SK-N-SH (cell line): ENCODE measurements at regions not wholly inside any gene's neighbourhood (a gene's known extent, or its start where the extent isn't known, plus 50 kb on each side); places are given as distances from the start of the nearest gene placed in this dataset.

Source experiments
- CTCF ChIA-PET: fragments of 300-600, 350-600 bp; formaldehyde crosslinking; extraction: SDS; loops from one replicate; lab custom pipeline; 2021; lab: Yijun Ruan, JAX
- POLR2A ChIA-PET: fragments of 350-600 bp; sonication (Branson Sonifier 250); formaldehyde crosslinking; extraction: SDS; loops from one replicate; lab custom pipeline; 2020; ENCODE audit warnings: antibody characterized with exemption, inconsistent platforms; lab: Yijun Ruan, JAX
- DNase-seq: peaks from one replicate; pipeline ENCODE4 v3.0.0; 2012
- H2AFZ ChIP-seq: fragments of 200-600 bp; sonication (generic); 2 replicates; pipeline ENCODE4 v1.8.1; 2016; ENCODE audit warnings: antibody characterized with exemption, mild to moderate bottlenecking, low read depth
- H3F3A ChIP-seq: fragments of 200-600 bp; sonication (generic); replicated peaks from 2 replicates; pipeline ENCODE3; 2016; ENCODE audit warnings: antibody characterized with exemption, mild to moderate bottlenecking; ENCODE audit not compliant: insufficient read depth
- H3K27ac ChIP-seq, 2 experiments: fragments of 200-500 bp in 1 of 2; fragments of 200-600 bp in 1 of 2; sonication (Bioruptor generic) in 1 of 2; sonication (generic), shearing (Covaris generic) in 1 of 2; 2 replicates each; pipeline versions ENCODE4 v1.5.1 to v1.6.1; 2014 to 2016; ENCODE audit warnings: low read depth in 2 of 2, inconsistent platforms in 1 of 2, low read length in 1 of 2, mild to moderate bottlenecking in 1 of 2, mixed read lengths in 1 of 2
- H3K27me3 ChIP-seq: fragments of 200-600 bp; sonication (generic), shearing (Covaris generic); 2 replicates; pipeline ENCODE4 v1.6.1; 2016; ENCODE audit warnings: mixed run types; ENCODE audit not compliant: insufficient read depth
- H3K36me3 ChIP-seq, 2 experiments: fragments of 200-500 bp in 1 of 2; fragments of 200-600 bp in 1 of 2; sonication (Bioruptor generic) in 1 of 2; sonication (generic) in 1 of 2; replicated peaks in 1 of 2; 2 replicates each; pipeline versions ENCODE3 to v1.5.1; 2014 to 2016; ENCODE audit warnings: low read length in 1 of 2, mild to moderate bottlenecking in 1 of 2; ENCODE audit not compliant: insufficient read depth in 2 of 2, control insufficient read depth in 1 of 2
- H3K4me1 ChIP-seq, 2 experiments: fragments of 200-500 bp in 1 of 2; fragments of 200-600 bp in 1 of 2; sonication (Bioruptor generic) in 1 of 2; sonication (generic), shearing (Covaris generic) in 1 of 2; 2 replicates each; pipeline versions ENCODE4 v1.5.1 to v1.6.1; 2014 to 2016; ENCODE audit warnings: low read depth in 1 of 2, low read length in 1 of 2, mixed run types in 1 of 2; ENCODE audit not compliant: insufficient read depth in 2 of 2, control insufficient read depth in 1 of 2
- H3K4me2 ChIP-seq: fragments of 200-600 bp; sonication (generic), shearing (Covaris generic); 2 replicates; pipeline ENCODE4 v1.6.1; 2017; ENCODE audit warnings: mixed run types
- H3K4me3 ChIP-seq, 2 experiments: fragments of 200-500 bp in 1 of 2; fragments of 200-600 bp in 1 of 2; sonication (Bioruptor generic) in 1 of 2; sonication (generic), shearing (Covaris generic) in 1 of 2; 2 replicates each; pipeline versions ENCODE4 v1.5.1 to v1.8.1; 2014 to 2016; ENCODE audit warnings: low read depth in 2 of 2, inconsistent platforms in 1 of 2, low read length in 1 of 2, mild to moderate bottlenecking in 1 of 2, mixed read lengths in 1 of 2, moderate library complexity in 1 of 2
- H3K79me2 ChIP-seq: fragments of 200-600 bp; sonication (generic); 2 replicates; pipeline ENCODE4 v1.8.1; 2017; ENCODE audit warnings: mild to moderate bottlenecking; ENCODE audit not compliant: insufficient read depth
- H3K9ac ChIP-seq: fragments of 200-600 bp; sonication (generic); 2 replicates; pipeline ENCODE4 v1.6.1; 2017; ENCODE audit warnings: mixed run types
- H3K9me2 ChIP-seq: fragments of 200-600 bp; sonication (generic); 2 replicates; pipeline ENCODE4 v1.6.1; 2017; ENCODE audit warnings: mixed run types
- H3K9me3 ChIP-seq: fragments of 200-600 bp; sonication (generic); 2 replicates; pipeline ENCODE4 v1.6.1; 2017; ENCODE audit warnings: mixed run types, mild to moderate bottlenecking, moderate library complexity
- H4K20me1 ChIP-seq: fragments of 200-600 bp; sonication (generic); 2 replicates; pipeline ENCODE4 v1.6.1; 2017; ENCODE audit warnings: mild to moderate bottlenecking, mixed run types; ENCODE audit not compliant: insufficient read depth
- CHD2 ChIP-seq: fragments of 150-350 bp; IDR thresholded peaks from 2 replicates; pipeline ENCODE4 v1.6.1; 2018; ENCODE audit warnings: low read length; ENCODE audit not compliant: partially characterized antibody
- ELF1 ChIP-seq: IDR thresholded peaks from 2 replicates; pipeline ENCODE4 v1.4.0; 2012
- EZH2phosphoT487 ChIP-seq: fragments of 200-600 bp; sonication (generic); IDR thresholded peaks from 2 replicates; pipeline ENCODE4 v1.6.1; 2017; ENCODE audit warnings: low read depth, mixed run types, mild to moderate bottlenecking, antibody characterized with exemption, moderate library complexity, borderline replicate concordance
- FOSL2 ChIP-seq: IDR thresholded peaks from 2 replicates; pipeline ENCODE4 v1.4.0; 2012; ENCODE audit warnings: low read depth, mild to moderate bottlenecking, moderate library complexity, borderline replicate concordance
- FOXJ3 ChIP-seq: sonication (generic); formaldehyde crosslinking; IDR thresholded peaks from 2 replicates; pipeline ENCODE4 v1.5.1; 2020; ENCODE audit warnings: mild to moderate bottlenecking, missing genetic modification reagents
- FOXM1 ChIP-seq: IDR thresholded peaks from 2 replicates; pipeline ENCODE4 v1.4.0; 2012; ENCODE audit warnings: low read depth, mild to moderate bottlenecking
- GABPA ChIP-seq: IDR thresholded peaks from 2 replicates; pipeline ENCODE4 v1.4.0; 2012; ENCODE audit warnings: low read depth, mild to moderate bottlenecking
- MXI1 ChIP-seq: IDR thresholded peaks from 2 replicates; pipeline ENCODE4 v1.6.1; 2012; ENCODE audit warnings: mild to moderate bottlenecking, low read depth, low read length, improper control_type of control experiment
- POLR2AphosphoS5 ChIP-seq: IDR thresholded peaks from 2 replicates; pipeline ENCODE4 v1.6.1; 2012; ENCODE audit warnings: low read depth, low read length
- RCOR1 ChIP-seq: fragments of 150-350 bp; IDR thresholded peaks from 2 replicates; pipeline ENCODE4 v1.6.1; 2017; ENCODE audit warnings: antibody characterized with exemption, low read length
- RFX5 ChIP-seq: IDR thresholded peaks from 2 replicates; pipeline ENCODE4 v1.6.1; 2012; ENCODE audit warnings: mild to moderate bottlenecking, improper control_type of control experiment, low read length
- RXRA ChIP-seq: IDR thresholded peaks from 2 replicates; pipeline ENCODE4 v1.4.0; 2012; ENCODE audit warnings: low read depth, mild to moderate bottlenecking, borderline replicate concordance
- SMC3 ChIP-seq: IDR thresholded peaks from 2 replicates; pipeline ENCODE4 v1.6.1; 2012; ENCODE audit warnings: low read depth, low read length, improper control_type of control experiment
- TAF1 ChIP-seq: IDR thresholded peaks from 2 replicates; pipeline ENCODE4 v1.6.1; 2012; ENCODE audit warnings: low read depth, mild to moderate bottlenecking, low read length, moderate library complexity, borderline replicate concordance
- TEAD4 ChIP-seq: IDR thresholded peaks from 2 replicates; pipeline ENCODE4 v1.4.0; 2012; ENCODE audit warnings: mild to moderate bottlenecking, borderline replicate concordance; ENCODE audit not compliant: insufficient read depth
- YY1 ChIP-seq: IDR thresholded peaks from 2 replicates; pipeline ENCODE4 v1.4.0; 2012; ENCODE audit warnings: low read depth, mild to moderate bottlenecking
- WGBS: methylation state at CpG from one replicate; pipeline ENCODE4 v1.1.6; 2017; ENCODE audit warnings: low lambda C conversion rate; 5-methylcytosine and 5-hydroxymethylcytosine counted together
- TF ChIP-seq, protein P1 (sequence below): fragments of 150-350 bp; IDR thresholded peaks from 2 replicates; pipeline ENCODE4 v1.6.1; 2016; ENCODE audit warnings: mild to moderate bottlenecking, low read depth, low read length
- TF ChIP-seq, protein P2 (sequence below): fragments of 200-600 bp; sonication (generic); IDR thresholded peaks from 2 replicates; pipeline ENCODE4 v1.6.1; 2017; ENCODE audit warnings: antibody characterized with exemption, mild to moderate bottlenecking, moderate library complexity
- TF ChIP-seq, protein P3 (sequence below): fragments of 150-350 bp; IDR thresholded peaks from 2 replicates; pipeline ENCODE4 v1.6.1; 2017; ENCODE audit warnings: antibody characterized with exemption, low read length, low read depth, borderline replicate concordance

DNA sequence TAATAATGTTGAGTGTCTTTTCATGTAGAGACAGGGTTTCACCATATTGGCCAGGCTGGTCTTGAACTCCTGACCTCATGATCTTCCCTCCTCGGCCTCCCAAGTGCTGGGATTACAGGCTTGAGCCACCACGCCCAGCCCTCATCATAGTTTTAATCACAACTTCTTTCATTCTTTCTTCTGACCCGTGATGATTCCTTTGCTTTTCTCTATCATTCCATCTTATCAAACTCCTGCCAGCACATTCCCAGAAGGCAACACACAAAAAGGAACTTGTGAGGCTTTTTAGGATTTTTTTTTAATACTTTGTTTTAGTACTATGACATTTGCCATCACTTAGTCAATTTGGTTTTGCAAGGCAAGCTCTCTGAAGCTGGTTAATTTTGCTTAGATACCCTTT lies 77.5 kb upstream of the MEOX2 start:
- H3K9ac ChIP-seq = no peak overlapping the region
- H3K4me2 ChIP-seq = no peak overlapping the region
- no peak overlapping the region for H2AFZ ChIP-seq
- H3K4me3 ChIP-seq = no peak overlapping the region
- no peaks in the 10 kb centered on the region for H3K36me3 ChIP-seq
- no peaks in the 10 kb centered on the region for H3K79me2 ChIP-seq
- POLR2A ChIA-PET = no interaction called here
- no peaks in the 10 kb centered on the region for H3F3A ChIP-seq
- H3K9me3 ChIP-seq = no peaks in the 10 kb centered on the region
- H3K27ac ChIP-seq = no peak overlapping the region
- H3K4me1 ChIP-seq = no peaks in the 10 kb centered on the region
- TF ChIP-seq FOSL2 = no peak
- TF ChIP-seq EZH2phosphoT487 = no peak
- TF ChIP-seq FOXJ3 (CRISPR knock-in tag) = no peak
- TF ChIP-seq, protein P1, sequence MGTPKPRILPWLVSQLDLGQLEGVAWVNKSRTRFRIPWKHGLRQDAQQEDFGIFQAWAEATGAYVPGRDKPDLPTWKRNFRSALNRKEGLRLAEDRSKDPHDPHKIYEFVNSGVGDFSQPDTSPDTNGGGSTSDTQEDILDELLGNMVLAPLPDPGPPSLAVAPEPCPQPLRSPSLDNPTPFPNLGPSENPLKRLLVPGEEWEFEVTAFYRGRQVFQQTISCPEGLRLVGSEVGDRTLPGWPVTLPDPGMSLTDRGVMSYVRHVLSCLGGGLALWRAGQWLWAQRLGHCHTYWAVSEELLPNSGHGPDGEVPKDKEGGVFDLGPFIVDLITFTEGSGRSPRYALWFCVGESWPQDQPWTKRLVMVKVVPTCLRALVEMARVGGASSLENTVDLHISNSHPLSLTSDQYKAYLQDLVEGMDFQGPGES = no peak
- TF ChIP-seq, protein P2, sequence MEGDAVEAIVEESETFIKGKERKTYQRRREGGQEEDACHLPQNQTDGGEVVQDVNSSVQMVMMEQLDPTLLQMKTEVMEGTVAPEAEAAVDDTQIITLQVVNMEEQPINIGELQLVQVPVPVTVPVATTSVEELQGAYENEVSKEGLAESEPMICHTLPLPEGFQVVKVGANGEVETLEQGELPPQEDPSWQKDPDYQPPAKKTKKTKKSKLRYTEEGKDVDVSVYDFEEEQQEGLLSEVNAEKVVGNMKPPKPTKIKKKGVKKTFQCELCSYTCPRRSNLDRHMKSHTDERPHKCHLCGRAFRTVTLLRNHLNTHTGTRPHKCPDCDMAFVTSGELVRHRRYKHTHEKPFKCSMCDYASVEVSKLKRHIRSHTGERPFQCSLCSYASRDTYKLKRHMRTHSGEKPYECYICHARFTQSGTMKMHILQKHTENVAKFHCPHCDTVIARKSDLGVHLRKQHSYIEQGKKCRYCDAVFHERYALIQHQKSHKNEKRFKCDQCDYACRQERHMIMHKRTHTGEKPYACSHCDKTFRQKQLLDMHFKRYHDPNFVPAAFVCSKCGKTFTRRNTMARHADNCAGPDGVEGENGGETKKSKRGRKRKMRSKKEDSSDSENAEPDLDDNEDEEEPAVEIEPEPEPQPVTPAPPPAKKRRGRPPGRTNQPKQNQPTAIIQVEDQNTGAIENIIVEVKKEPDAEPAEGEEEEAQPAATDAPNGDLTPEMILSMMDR = no peak
- no peak for TF ChIP-seq YY1
- TF ChIP-seq CHD2 = no peak
- no peak for TF ChIP-seq RXRA
- TF ChIP-seq ELF1 = no peak
- TF ChIP-seq RCOR1 = no peak
- no peak for TF ChIP-seq FOXM1
- TF ChIP-seq GABPA = no peak
- TF ChIP-seq, protein P3, sequence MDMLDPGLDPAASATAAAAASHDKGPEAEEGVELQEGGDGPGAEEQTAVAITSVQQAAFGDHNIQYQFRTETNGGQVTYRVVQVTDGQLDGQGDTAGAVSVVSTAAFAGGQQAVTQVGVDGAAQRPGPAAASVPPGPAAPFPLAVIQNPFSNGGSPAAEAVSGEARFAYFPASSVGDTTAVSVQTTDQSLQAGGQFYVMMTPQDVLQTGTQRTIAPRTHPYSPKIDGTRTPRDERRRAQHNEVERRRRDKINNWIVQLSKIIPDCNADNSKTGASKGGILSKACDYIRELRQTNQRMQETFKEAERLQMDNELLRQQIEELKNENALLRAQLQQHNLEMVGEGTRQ = no peak
- no peak for TF ChIP-seq TEAD4
- no peak for TF ChIP-seq POLR2AphosphoS5
- TF ChIP-seq MXI1 = no peak
- no peak for TF ChIP-seq SMC3
- no peak for TF ChIP-seq TAF1
- no peak for TF ChIP-seq RFX5
- H3K27me3 ChIP-seq = no peaks in the 10 kb centered on the region
- CTCF ChIA-PET = no interaction called here
- no peak for DNase-seq
- 2% methylated on average over 3 of the region's 3 CpGs for WGBS
- no peaks in the 10 kb centered on the region for H3K9me2 ChIP-seq
- H4K20me1 ChIP-seq = no peaks in the 10 kb centered on the region
